ENCODE measurements at regions not wholly inside any gene's neighbourhood (a gene's known extent, or its start where the extent isn't known, plus 50 kb on each side); places are given as distances from the start of the nearest gene placed in this dataset.

GRCh38 chr13:100825557-100825956, 151.0 kb upstream of the TMTC4 start:
- Histone ChIP-seq H3K27ac (ENCODE audit: extremely low read length, insufficient read depth, low read length) (no peak overlapping the region), H3K4me3 (replicated peaks in 1 of 3; ENCODE audit: insufficient read depth in 1 of 3, low read depth in 2 of 3, low read length in 3 of 3) (no peak overlapping the region), H4K20me1 (ENCODE audit: insufficient read depth, low read length) (no peaks in the 10 kb centered on the region), H3K79me2 (ENCODE audit: insufficient read depth, low read length) (no peaks in the 10 kb centered on the region), H3K4me2 (ENCODE audit: low read depth, low read length) (no peak overlapping the region), H3K9ac (ENCODE audit: insufficient read depth, low read depth, low read length) (no peak overlapping the region), H3K4me1 (ENCODE audit: insufficient read depth, low read length) (peaks cover 6% of the 10 kb centered on the region), H3K36me3 (replicated peaks in 1 of 2; ENCODE audit: control insufficient read depth in 1 of 2, insufficient read depth in 2 of 2, low read length in 2 of 2) (no peaks in the 10 kb centered on the region), H3K9me3 (ENCODE audit: low read length) (peaks cover 4% of the 10 kb centered on the region; the same call in 1 of the 2 replicates), H2AFZ (ENCODE audit: low read length) (no peak overlapping the region), H3K27me3 (ENCODE audit: control insufficient read depth in 1 of 2, insufficient read depth in 2 of 2, low read length in 2 of 2) (no peaks in the 10 kb centered on the region)
- in situ Hi-C loops (cut with HindIII; ENCODE audit: extremely low pct_ligation_motif_present, low pct_unique_long_range_greater_than_20kb) (no loop called here), intact Hi-C loops (cut with micrococcal nuclease; ENCODE audit: unreplicated experiment) (loop anchor here (1.0 kb wide), 1 partner anchor 34 kb away; no protein-coding TSS in a partner anchor)
- ChIA-PET POLR2A (no interaction called here), CTCF (ENCODE audit: low intra/inter-chr PET ratio, low total read pairs) (no interaction called here)
- BruUV-seq (replicated peaks): no TSS peak
- DNase-seq (ENCODE audit: low spot score) (no peak), ATAC-seq (no peak), FAIRE-seq (no peak)
- WGBS (ENCODE audit: low lambda C conversion rate): 2% methylated on average over 3 of the region's 3 CpGs
- no peak for TF ChIP-seq MAF1 (CRISPR knock-in tag; IDR thresholded peaks at IDR 0.05; ENCODE audit: borderline replicate concordance)
- TF ChIP-seq U2AF2 (IDR thresholded peaks at IDR 0.05; ENCODE audit: low read depth, low read length): no peak
- TF ChIP-seq SKI (IDR thresholded peaks at IDR 0.05; ENCODE audit: partially characterized antibody): no peak
- no peak for TF ChIP-seq MAFK (conservative IDR thresholded peaks at IDR 0.05 in 1 of 2, IDR thresholded peaks at IDR 0.05 in 1 of 2; ENCODE audit: low read length in 2 of 2)
- no peak for TF ChIP-seq NFKBIZ (CRISPR knock-in tag; IDR thresholded peaks at IDR 0.05)
- no peak for TF ChIP-seq PRPF4 (IDR thresholded peaks at IDR 0.05; ENCODE audit: low read depth, low read length, poor library complexity, severe bottlenecking)
- no peak for TF ChIP-seq NR2F2 (IDR thresholded peaks at IDR 0.05; ENCODE audit: borderline replicate concordance, low read depth)
- TF ChIP-seq DMAP1 (CRISPR knock-in tag; IDR thresholded peaks at IDR 0.05): no peak

GRCh38 chr13:100824366-100824765, 149.8 kb upstream of the TMTC4 start:
- H3K9ac ChIP-seq (ENCODE audit: insufficient read depth, low read depth, low read length): no peak overlapping the region
- H3K4me2 ChIP-seq (ENCODE audit: low read depth, low read length): no peak overlapping the region
- no peaks in the 10 kb centered on the region for H3K36me3 ChIP-seq (replicated peaks in 1 of 2; ENCODE audit: control insufficient read depth in 1 of 2, insufficient read depth in 2 of 2, low read length in 2 of 2)
- ChIA-PET CTCF (ENCODE audit: low intra/inter-chr PET ratio, low total read pairs) (no interaction called here), POLR2A (no interaction called here)
- 11% methylated on average over 3 of the region's 3 CpGs for WGBS (ENCODE audit: low lambda C conversion rate)
- no peak overlapping the region for H3K27ac ChIP-seq (ENCODE audit: extremely low read length, insufficient read depth, low read length)
- no peaks in the 10 kb centered on the region for H4K20me1 ChIP-seq (ENCODE audit: insufficient read depth, low read length)
- peaks cover 6% of the 10 kb centered on the region for H3K4me1 ChIP-seq (ENCODE audit: insufficient read depth, low read length)
- no peaks in the 10 kb centered on the region for H3K79me2 ChIP-seq (ENCODE audit: insufficient read depth, low read length)
- peaks cover 4% of the 10 kb centered on the region; the same call in 1 of the 2 replicates for H3K9me3 ChIP-seq (ENCODE audit: low read length)
- H2AFZ ChIP-seq (ENCODE audit: low read length): no peak overlapping the region
- FAIRE-seq (no peak), ATAC-seq (no peak), DNase-seq (ENCODE audit: low spot score) (no peak)
- H3K27me3 ChIP-seq (ENCODE audit: control insufficient read depth in 1 of 2, insufficient read depth in 2 of 2, low read length in 2 of 2): no peaks in the 10 kb centered on the region
- in situ Hi-C loops (cut with HindIII; ENCODE audit: extremely low pct_ligation_motif_present, low pct_unique_long_range_greater_than_20kb) (loop anchor here (5.0 kb wide), 1 partner anchor 102 kb away; no protein-coding TSS in a partner anchor), intact Hi-C loops (cut with micrococcal nuclease; ENCODE audit: unreplicated experiment) (no loop called here)
- H3K4me3 ChIP-seq (replicated peaks in 1 of 3; ENCODE audit: insufficient read depth in 1 of 3, low read depth in 2 of 3, low read length in 3 of 3): no peak overlapping the region
- no TSS peak for BruUV-seq (replicated peaks)
- TF ChIP-seq KAT2B (IDR thresholded peaks at IDR 0.05; ENCODE audit: borderline replicate concordance, low read depth, low read length) (no peak), KAT7 (CRISPR knock-in tag; IDR thresholded peaks at IDR 0.05; ENCODE audit: borderline replicate concordance) (no peak), ZFP41 (CRISPR knock-in tag; IDR thresholded peaks at IDR 0.05; ENCODE audit: borderline replicate concordance) (no peak), FOXM1 (CRISPR knock-in tag; IDR thresholded peaks at IDR 0.05) (no peak), ZNF607 (CRISPR knock-in tag; IDR thresholded peaks at IDR 0.05; ENCODE audit: borderline replicate concordance) (no peak), ZBTB42 (CRISPR knock-in tag; IDR thresholded peaks at IDR 0.05) (no peak), KDM5A (IDR thresholded peaks at IDR 0.05; ENCODE audit: borderline replicate concordance, low read length) (no peak), TP53 (CRISPR knock-in tag; conservative IDR thresholded peaks at IDR 0.05) (no peak), NFE2 (CRISPR knock-in tag; IDR thresholded peaks at IDR 0.05) (no peak), RCOR2 (CRISPR knock-in tag; IDR thresholded peaks at IDR 0.05) (no peak), PHF5A (CRISPR knock-in tag; IDR thresholded peaks at IDR 0.05; ENCODE audit: low read depth, unreplicated experiment) (no peak), ZNF776 (CRISPR knock-in tag; IDR thresholded peaks at IDR 0.05) (no peak), ZNF329 (CRISPR knock-in tag; IDR thresholded peaks at IDR 0.05; ENCODE audit: low read depth) (no peak)
